ENCODE measurements at regions not wholly inside any gene's neighbourhood (a gene's known extent, or its start where the extent isn't known, plus 50 kb on each side); places are given as distances from the start of the nearest gene placed in this dataset.

GRCh38 chrX:69311936-69312670, 146.8 kb upstream of the PJA1 start:
- ATAC-seq (no peak), DNase-seq (no peak)
- intact Hi-C loops (cut with micrococcal nuclease): no loop called here

- intact Hi-C loops (cut with micrococcal nuclease): no loop called here
- no peak for ATAC-seq
- no peak for DNase-seq
These were observed 144.0 kb upstream of the PJA1 start for GRCh38 chrX:69309074-69309792.

- DNase-seq: no peak
- ATAC-seq: no peak
- intact Hi-C loops (cut with micrococcal nuclease): no loop called here
These were observed 142.5 kb upstream of the PJA1 start for GRCh38 chrX:69307756-69308155.

GRCh38 chrX:69307029-69307428, 141.8 kb upstream of the PJA1 start:
- DNase-seq (no peak), ATAC-seq (no peak)
- intact Hi-C loops (cut with micrococcal nuclease): no loop called here

GRCh38 chrX:69306063-69306404, 140.8 kb upstream of the PJA1 start:
- intact Hi-C loops (cut with micrococcal nuclease): no loop called here
- ATAC-seq (no peak), DNase-seq (no peak)

GRCh38 chrX:69305333-69306062, 140.2 kb upstream of the PJA1 start:
- intact Hi-C loops (cut with micrococcal nuclease): no loop called here
- DNase-seq (no peak), ATAC-seq (no peak)

- intact Hi-C loops (cut with micrococcal nuclease): no loop called here
- no peak for DNase-seq
- ATAC-seq: no peak
These were observed 138.0 kb upstream of the PJA1 start for GRCh38 chrX:69303231-69303630.

GRCh38 chrX:69299951-69300714, 134.9 kb upstream of the PJA1 start:
- DNase-seq (no peak), ATAC-seq (peak; percentile 27)
- intact Hi-C loops (cut with micrococcal nuclease): no loop called here

- intact Hi-C loops (cut with micrococcal nuclease): no loop called here
- DNase-seq: no peak
- ATAC-seq: peak; percentile 27
These were observed 134.0 kb upstream of the PJA1 start for GRCh38 chrX:69299285-69299684.

GRCh38 chrX:69298466-69299140, 133.3 kb upstream of the PJA1 start:
- intact Hi-C loops (cut with micrococcal nuclease): no loop called here
- ATAC-seq (peak; percentile 55), DNase-seq (peak; percentile 39)

- no peak for DNase-seq
- intact Hi-C loops (cut with micrococcal nuclease): no loop called here
- no peak for ATAC-seq
These were observed 132.3 kb upstream of the PJA1 start for GRCh38 chrX:69297506-69297905.

- ATAC-seq (no peak), DNase-seq (no peak)
- intact Hi-C loops (cut with micrococcal nuclease): no loop called here
These were observed 128.7 kb upstream of the PJA1 start for GRCh38 chrX:69293776-69294601.

- no peak for DNase-seq
- intact Hi-C loops (cut with micrococcal nuclease): no loop called here
- peak; percentile 55 for ATAC-seq
These were observed 125.9 kb upstream of the PJA1 start for GRCh38 chrX:69291116-69291515.

- DNase-seq: no peak
- intact Hi-C loops (cut with micrococcal nuclease): no loop called here
- no peak for ATAC-seq
These were observed 125.0 kb upstream of the PJA1 start for GRCh38 chrX:69290292-69290691.

GRCh38 chrX:69289793-69290123, 124.5 kb upstream of the PJA1 start:
- no peak for DNase-seq
- intact Hi-C loops (cut with micrococcal nuclease): loop anchor here (10.0 kb wide), 1 partner anchor 465 kb away; the partner anchor contains the start of gene EFNB1
- no peak for ATAC-seq

GRCh38 chrX:69289046-69289792, 124.0 kb upstream of the PJA1 start:
- ATAC-seq (no peak), DNase-seq (no peak)
- intact Hi-C loops (cut with micrococcal nuclease): loop anchor here (10.0 kb wide), 1 partner anchor 464 kb away; the partner anchor contains the start of gene EFNB1

- ATAC-seq (no peak), DNase-seq (no peak)
- intact Hi-C loops (cut with micrococcal nuclease): loop anchor here (10.0 kb wide), 1 partner anchor 462 kb away; the partner anchor contains the start of gene EFNB1
These were observed 121.8 kb upstream of the PJA1 start for GRCh38 chrX:69287095-69287494.

- ATAC-seq: no peak
- DNase-seq: no peak
- intact Hi-C loops (cut with micrococcal nuclease): loop anchor here (10.0 kb wide), 1 partner anchor 462 kb away; the partner anchor contains the start of gene EFNB1
These were observed 121.3 kb upstream of the PJA1 start for GRCh38 chrX:69286565-69286906.

All from left ventricle myocardium superior (tissue), 1 donor.